Fibroblast of lung (primary cell): ENCODE measurements at regions not wholly inside any gene's neighbourhood (a gene's known extent, or its start where the extent isn't known, plus 50 kb on each side); places are given as distances from the start of the nearest gene placed in this dataset.

Source experiments
- EZH2 ChIP-seq: IDR thresholded peaks from 2 replicates; pipeline ENCODE4 v1.5.1; 2012; ENCODE audit warnings: low read length, control low read depth, mild to moderate bottlenecking; ENCODE audit errors: missing control alignments
- TF ChIP-seq, protein P1 (sequence below), 2 donors: IDR thresholded peaks in 1 of 2; conservative IDR thresholded peaks in 1 of 2; 1 replicate in 1 of 2; 2 replicates in 1 of 2; pipeline ENCODE4 v1.5.1; 2011 to 2012; ENCODE audit warnings: low read length in 2 of 2, control low read depth in 1 of 2, inconsistent platforms in 1 of 2, low read depth in 1 of 2, mild to moderate bottlenecking in 1 of 2

DNA sequence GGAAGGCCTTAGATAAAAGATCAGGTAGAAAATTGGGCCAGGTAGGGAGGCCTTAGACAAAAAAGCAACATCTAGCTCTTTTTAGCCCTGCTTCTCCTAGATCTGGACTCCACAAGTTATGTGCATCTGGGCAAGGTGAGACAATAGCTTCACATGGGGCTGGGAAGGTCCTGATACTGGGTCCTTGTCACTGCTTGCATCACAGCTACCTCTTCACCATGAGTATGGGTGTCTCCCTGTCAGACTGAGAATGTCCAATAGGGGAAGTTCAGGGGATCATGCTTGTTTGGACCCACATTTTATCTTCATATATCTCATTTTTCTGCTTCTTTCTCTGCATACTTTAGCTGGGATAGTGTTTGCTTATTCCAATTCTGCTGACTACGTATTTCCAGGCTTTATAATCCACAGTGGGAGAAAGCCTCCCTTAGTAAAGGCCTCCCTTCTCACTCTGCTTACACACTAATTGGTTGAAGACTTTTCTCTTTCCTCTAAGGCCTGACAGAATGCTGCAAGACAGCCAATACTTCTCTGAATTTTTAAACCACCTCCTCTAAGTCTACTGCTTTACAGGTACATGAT lies 189.6 kb downstream of the CYRIA start:
- TF ChIP-seq, protein P1, sequence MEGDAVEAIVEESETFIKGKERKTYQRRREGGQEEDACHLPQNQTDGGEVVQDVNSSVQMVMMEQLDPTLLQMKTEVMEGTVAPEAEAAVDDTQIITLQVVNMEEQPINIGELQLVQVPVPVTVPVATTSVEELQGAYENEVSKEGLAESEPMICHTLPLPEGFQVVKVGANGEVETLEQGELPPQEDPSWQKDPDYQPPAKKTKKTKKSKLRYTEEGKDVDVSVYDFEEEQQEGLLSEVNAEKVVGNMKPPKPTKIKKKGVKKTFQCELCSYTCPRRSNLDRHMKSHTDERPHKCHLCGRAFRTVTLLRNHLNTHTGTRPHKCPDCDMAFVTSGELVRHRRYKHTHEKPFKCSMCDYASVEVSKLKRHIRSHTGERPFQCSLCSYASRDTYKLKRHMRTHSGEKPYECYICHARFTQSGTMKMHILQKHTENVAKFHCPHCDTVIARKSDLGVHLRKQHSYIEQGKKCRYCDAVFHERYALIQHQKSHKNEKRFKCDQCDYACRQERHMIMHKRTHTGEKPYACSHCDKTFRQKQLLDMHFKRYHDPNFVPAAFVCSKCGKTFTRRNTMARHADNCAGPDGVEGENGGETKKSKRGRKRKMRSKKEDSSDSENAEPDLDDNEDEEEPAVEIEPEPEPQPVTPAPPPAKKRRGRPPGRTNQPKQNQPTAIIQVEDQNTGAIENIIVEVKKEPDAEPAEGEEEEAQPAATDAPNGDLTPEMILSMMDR (conservative IDR thresholded peaks at IDR 0.05 in 1 of 2, IDR thresholded peaks at IDR 0.05 in 1 of 2; ENCODE audit: low read depth in 1 of 2, low read length in 2 of 2): no peak
- TF ChIP-seq EZH2: no peak
